Neural cell (in vitro differentiated cells): ENCODE measurements at regions not wholly inside any gene's neighbourhood (a gene's known extent, or its start where the extent isn't known, plus 50 kb on each side); places are given as distances from the start of the nearest gene placed in this dataset.

Experiments
- H2AFZ ChIP-seq: fragments of 200-600, 300-800 bp; sonication (generic), shearing (Covaris generic); 2 replicates; pipeline ENCODE4 v1.6.0; 2014; ENCODE audit warnings: low read depth, mild to moderate bottlenecking, antibody characterized with exemption, low read length, moderate library complexity
- H3F3A ChIP-seq: fragments of 200-600 bp; shearing (Covaris generic); 2 replicates; pipeline ENCODE4 v1.6.1; 2016; ENCODE audit warnings: mild to moderate bottlenecking, moderate library complexity, mixed read lengths, antibody characterized with exemption, low read length; ENCODE audit not compliant: insufficient read depth, poor library complexity, severe bottlenecking
- H3K27ac ChIP-seq: fragments of 200-600, 300-800 bp; sonication (generic), shearing (Covaris generic); 2 replicates; pipeline ENCODE4 v1.5.1; 2014; ENCODE audit warnings: mild to moderate bottlenecking, low read length, moderate library complexity
- H3K27me3 ChIP-seq: fragments of 300-800, 200-600 bp; sonication (generic), shearing (Covaris generic); 2 replicates; pipeline ENCODE4 v1.6.0; 2014; ENCODE audit warnings: mild to moderate bottlenecking, low read depth, low read length, moderate library complexity; ENCODE audit not compliant: insufficient read depth
- H3K36me3 ChIP-seq: fragments of 300-800, 200-600 bp; sonication (generic), shearing (Covaris generic); 2 replicates; pipeline ENCODE4 v1.5.1; 2014; ENCODE audit warnings: mild to moderate bottlenecking, antibody characterized with exemption, low read length, moderate library complexity; ENCODE audit not compliant: insufficient read depth
- H3K4me2 ChIP-seq: fragments of 300-800, 200-600 bp; sonication (generic), shearing (Covaris generic); 2 replicates; pipeline ENCODE4 v1.6.0; 2014; ENCODE audit warnings: mild to moderate bottlenecking, low read length
- H3K4me3 ChIP-seq: fragments of 300-800, 200-600 bp; sonication (generic), shearing (Covaris generic); 2 replicates; pipeline ENCODE4 v1.5.1; 2014; ENCODE audit warnings: mild to moderate bottlenecking, low read length, moderate library complexity
- H3K79me2 ChIP-seq: fragments of 200-600 bp; shearing (Covaris generic); replicated peaks from 2 replicates; pipeline ENCODE4 v1.6.0; 2014; ENCODE audit warnings: mild to moderate bottlenecking, low read length, moderate library complexity; ENCODE audit not compliant: insufficient read depth
- H3K9ac ChIP-seq: fragments of 300-800, 200-600 bp; sonication (generic), shearing (Covaris generic); 2 replicates; pipeline ENCODE4 v1.6.1; 2016; ENCODE audit warnings: mild to moderate bottlenecking, low read length, mixed read lengths
- H3K9me2 ChIP-seq: fragments of 200-600 bp; shearing (Covaris generic); 2 replicates; pipeline ENCODE4 v1.6.1; 2016; ENCODE audit warnings: mild to moderate bottlenecking, low read length, mixed read lengths; ENCODE audit not compliant: insufficient read depth
- H3K9me3 ChIP-seq: fragments of 200-600, 300-800 bp; sonication (generic), shearing (Covaris generic); 2 replicates; pipeline ENCODE4 v1.6.1; 2016; ENCODE audit warnings: mild to moderate bottlenecking, mixed run types, low read length, moderate library complexity, mixed read lengths
- H4K20me1 ChIP-seq: fragments of 200-600 bp; shearing (Covaris generic); 2 replicates; pipeline ENCODE4 v1.6.1; 2016; ENCODE audit warnings: mild to moderate bottlenecking, mixed run types; ENCODE audit not compliant: insufficient read depth
- EP300 ChIP-seq: fragments of 450-650 bp; conservative IDR thresholded peaks from 2 replicates; pipeline ENCODE4 v1.6.1; 2014; ENCODE audit warnings: antibody characterized with exemption, mild to moderate bottlenecking, moderate library complexity; ENCODE audit not compliant: poor library complexity, severe bottlenecking
- EZH2 ChIP-seq: fragments of 200-600, 300-800 bp; shearing (Covaris generic), sonication (generic); IDR thresholded peaks from 2 replicates; pipeline ENCODE4 v1.6.1; 2014; ENCODE audit warnings: antibody characterized with exemption, low read length, borderline replicate concordance, mild to moderate bottlenecking; ENCODE audit not compliant: insufficient read depth, poor library complexity, severe bottlenecking
- MXI1 ChIP-seq: fragments of 450-650 bp; conservative IDR thresholded peaks from 2 replicates; pipeline ENCODE4 v1.6.1; 2014; ENCODE audit warnings: antibody characterized with exemption, mild to moderate bottlenecking; ENCODE audit not compliant: poor library complexity, severe bottlenecking
- POLR2AphosphoS5 ChIP-seq: IDR thresholded peaks from 2 replicates; pipeline ENCODE4 v1.6.1; 2012
- RAD21 ChIP-seq: fragments of 450-650 bp; conservative IDR thresholded peaks from 2 replicates; pipeline ENCODE4 v1.6.1; 2014; ENCODE audit warnings: antibody characterized with exemption, mild to moderate bottlenecking, moderate library complexity
- SMC3 ChIP-seq: fragments of 450-650 bp; conservative IDR thresholded peaks from 2 replicates; pipeline ENCODE4 v1.6.1; 2014; ENCODE audit warnings: antibody characterized with exemption, mild to moderate bottlenecking, moderate library complexity; ENCODE audit not compliant: poor library complexity
- TAF1 ChIP-seq: IDR thresholded peaks from 2 replicates; pipeline ENCODE4 v1.6.1; 2012; ENCODE audit warnings: low read depth
- TF ChIP-seq, protein P1 (sequence below): fragments of 450-650 bp; IDR thresholded peaks from 2 replicates; pipeline ENCODE4 v1.5.1; 2014; ENCODE audit warnings: antibody characterized with exemption, mild to moderate bottlenecking, moderate library complexity; ENCODE audit not compliant: poor library complexity, severe bottlenecking
- TF ChIP-seq, protein P2 (sequence below): IDR thresholded peaks from 2 replicates; pipeline ENCODE4 v1.6.1; 2012; ENCODE audit warnings: borderline replicate concordance

DNA sequence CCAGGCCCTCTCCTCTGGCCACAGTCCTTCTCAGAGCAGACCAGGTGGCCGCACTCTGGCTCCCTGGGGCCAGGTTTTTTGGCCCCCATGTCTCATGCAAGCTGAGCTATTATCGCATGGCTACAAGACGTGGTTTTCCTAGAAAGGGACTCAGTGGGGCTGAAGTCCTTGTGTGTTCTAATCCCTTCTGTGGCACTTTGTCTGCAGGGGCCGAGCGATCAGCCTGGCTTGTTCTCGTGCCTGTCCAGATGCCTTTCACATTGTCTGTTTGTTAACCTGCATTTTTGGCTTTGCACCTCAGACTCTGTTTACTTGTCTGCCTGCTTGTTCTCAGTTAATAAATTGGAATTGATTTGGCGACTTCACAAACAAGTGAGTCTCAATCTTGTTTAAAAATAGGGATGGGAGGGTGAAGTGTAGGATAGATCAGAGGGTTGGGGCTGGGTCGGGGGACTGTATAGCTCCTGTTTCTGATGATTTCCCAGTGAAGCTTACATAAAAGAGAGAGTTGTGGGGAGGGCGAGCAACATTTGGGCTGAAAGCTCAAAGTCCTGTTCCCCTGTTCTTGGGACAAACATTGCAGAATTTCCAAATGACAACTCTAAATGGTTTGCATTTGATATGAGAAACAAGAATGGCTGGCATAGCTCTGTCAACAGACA lies 440.4 kb downstream of the COG6 start:
- no peaks in the 10 kb centered on the region for H3K9me2 ChIP-seq
- no peaks in the 10 kb centered on the region for H3K27me3 ChIP-seq
- TF ChIP-seq RAD21 (no peak), POLR2AphosphoS5 (no peak)
- no peak overlapping the region for H3K4me2 ChIP-seq
- H3F3A ChIP-seq = no peaks in the 10 kb centered on the region
- H2AFZ ChIP-seq = no peak overlapping the region
- no peak overlapping the region for H3K4me3 ChIP-seq
- H3K36me3 ChIP-seq = no peaks in the 10 kb centered on the region
- no peak overlapping the region for H3K9ac ChIP-seq
- no peaks in the 10 kb centered on the region for H3K9me3 ChIP-seq
- no peaks in the 10 kb centered on the region for H4K20me1 ChIP-seq
- H3K79me2 ChIP-seq = no peaks in the 10 kb centered on the region
- no peak overlapping the region for H3K27ac ChIP-seq

DNA sequence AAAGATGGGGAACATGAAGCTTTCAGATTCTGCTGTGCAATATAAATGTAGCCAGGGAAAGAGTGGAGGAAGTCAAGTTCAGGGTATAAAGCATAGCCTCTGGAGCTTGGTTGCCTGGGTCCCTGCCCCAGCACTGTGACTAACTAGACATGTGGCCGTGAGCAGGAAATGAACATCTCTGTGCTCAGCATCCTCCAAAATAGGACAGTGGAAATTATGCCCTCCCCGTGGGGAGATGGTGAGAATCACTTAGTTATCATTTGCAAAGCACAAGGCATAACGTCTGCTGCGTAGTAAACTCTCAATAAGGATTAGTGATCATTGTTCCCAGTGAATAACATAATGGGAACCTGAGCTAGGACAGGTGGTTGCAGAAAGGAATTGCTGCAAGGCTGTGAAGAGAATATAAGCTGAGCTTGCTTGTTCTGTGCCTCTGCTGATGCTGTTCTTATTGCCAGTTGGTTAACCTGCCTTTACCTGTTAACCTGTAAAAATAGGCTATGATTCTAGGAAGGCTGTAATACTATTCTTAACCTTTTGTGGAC lies 441.0 kb downstream of the COG6 start:
- Histone ChIP-seq H4K20me1 (no peaks in the 10 kb centered on the region), H3K27ac (no peak overlapping the region), H3K79me2 (no peaks in the 10 kb centered on the region), H3F3A (no peaks in the 10 kb centered on the region), H3K36me3 (no peaks in the 10 kb centered on the region), H3K27me3 (no peaks in the 10 kb centered on the region), H3K4me2 (no peak overlapping the region), H3K9me2 (no peaks in the 10 kb centered on the region), H3K9me3 (no peaks in the 10 kb centered on the region), H3K9ac (no peak overlapping the region), H3K4me3 (no peak overlapping the region), H2AFZ (no peak overlapping the region)
- TF ChIP-seq EZH2 (no peak), POLR2AphosphoS5 (no peak), SMC3 (no peak), TAF1 (no peak), MXI1 (no peak), RAD21 (no peak), EP300 (no peak)
- TF ChIP-seq, protein P1, sequence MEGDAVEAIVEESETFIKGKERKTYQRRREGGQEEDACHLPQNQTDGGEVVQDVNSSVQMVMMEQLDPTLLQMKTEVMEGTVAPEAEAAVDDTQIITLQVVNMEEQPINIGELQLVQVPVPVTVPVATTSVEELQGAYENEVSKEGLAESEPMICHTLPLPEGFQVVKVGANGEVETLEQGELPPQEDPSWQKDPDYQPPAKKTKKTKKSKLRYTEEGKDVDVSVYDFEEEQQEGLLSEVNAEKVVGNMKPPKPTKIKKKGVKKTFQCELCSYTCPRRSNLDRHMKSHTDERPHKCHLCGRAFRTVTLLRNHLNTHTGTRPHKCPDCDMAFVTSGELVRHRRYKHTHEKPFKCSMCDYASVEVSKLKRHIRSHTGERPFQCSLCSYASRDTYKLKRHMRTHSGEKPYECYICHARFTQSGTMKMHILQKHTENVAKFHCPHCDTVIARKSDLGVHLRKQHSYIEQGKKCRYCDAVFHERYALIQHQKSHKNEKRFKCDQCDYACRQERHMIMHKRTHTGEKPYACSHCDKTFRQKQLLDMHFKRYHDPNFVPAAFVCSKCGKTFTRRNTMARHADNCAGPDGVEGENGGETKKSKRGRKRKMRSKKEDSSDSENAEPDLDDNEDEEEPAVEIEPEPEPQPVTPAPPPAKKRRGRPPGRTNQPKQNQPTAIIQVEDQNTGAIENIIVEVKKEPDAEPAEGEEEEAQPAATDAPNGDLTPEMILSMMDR = no peak
- TF ChIP-seq, protein P2, sequence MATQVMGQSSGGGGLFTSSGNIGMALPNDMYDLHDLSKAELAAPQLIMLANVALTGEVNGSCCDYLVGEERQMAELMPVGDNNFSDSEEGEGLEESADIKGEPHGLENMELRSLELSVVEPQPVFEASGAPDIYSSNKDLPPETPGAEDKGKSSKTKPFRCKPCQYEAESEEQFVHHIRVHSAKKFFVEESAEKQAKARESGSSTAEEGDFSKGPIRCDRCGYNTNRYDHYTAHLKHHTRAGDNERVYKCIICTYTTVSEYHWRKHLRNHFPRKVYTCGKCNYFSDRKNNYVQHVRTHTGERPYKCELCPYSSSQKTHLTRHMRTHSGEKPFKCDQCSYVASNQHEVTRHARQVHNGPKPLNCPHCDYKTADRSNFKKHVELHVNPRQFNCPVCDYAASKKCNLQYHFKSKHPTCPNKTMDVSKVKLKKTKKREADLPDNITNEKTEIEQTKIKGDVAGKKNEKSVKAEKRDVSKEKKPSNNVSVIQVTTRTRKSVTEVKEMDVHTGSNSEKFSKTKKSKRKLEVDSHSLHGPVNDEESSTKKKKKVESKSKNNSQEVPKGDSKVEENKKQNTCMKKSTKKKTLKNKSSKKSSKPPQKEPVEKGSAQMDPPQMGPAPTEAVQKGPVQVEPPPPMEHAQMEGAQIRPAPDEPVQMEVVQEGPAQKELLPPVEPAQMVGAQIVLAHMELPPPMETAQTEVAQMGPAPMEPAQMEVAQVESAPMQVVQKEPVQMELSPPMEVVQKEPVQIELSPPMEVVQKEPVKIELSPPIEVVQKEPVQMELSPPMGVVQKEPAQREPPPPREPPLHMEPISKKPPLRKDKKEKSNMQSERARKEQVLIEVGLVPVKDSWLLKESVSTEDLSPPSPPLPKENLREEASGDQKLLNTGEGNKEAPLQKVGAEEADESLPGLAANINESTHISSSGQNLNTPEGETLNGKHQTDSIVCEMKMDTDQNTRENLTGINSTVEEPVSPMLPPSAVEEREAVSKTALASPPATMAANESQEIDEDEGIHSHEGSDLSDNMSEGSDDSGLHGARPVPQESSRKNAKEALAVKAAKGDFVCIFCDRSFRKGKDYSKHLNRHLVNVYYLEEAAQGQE = no peak
